GM11168 (cell line): ENCODE measurements at regions not wholly inside any gene's neighbourhood (a gene's known extent, or its start where the extent isn't known, plus 50 kb on each side); places are given as distances from the start of the nearest gene placed in this dataset.

ENCODE experiments used
- in situ Hi-C: fragments of 300-500 bp; cut with MboI; formaldehyde crosslinking; loops from one replicate; pipeline ENCODE4 v1.12.0; 2022; ENCODE audit warnings: low sequenced_read_pairs; ENCODE audit not compliant: unreplicated experiment

- in situ Hi-C loops = no loop called here
These were observed 990.9 kb upstream of the GJE1 start for GRCh38 chr6:141141870-141142269.

GRCh38 chr6:141140905-141141304, 991.8 kb upstream of the GJE1 start:
- in situ Hi-C loops = no loop called here

GRCh38 chr6:141139461-141139860, 993.3 kb upstream of the GJE1 start:
- in situ Hi-C loops = no loop called here

- in situ Hi-C loops = no loop called here
These were observed 998.0 kb upstream of the GJE1 start for GRCh38 chr6:141134723-141135122.

DNA sequence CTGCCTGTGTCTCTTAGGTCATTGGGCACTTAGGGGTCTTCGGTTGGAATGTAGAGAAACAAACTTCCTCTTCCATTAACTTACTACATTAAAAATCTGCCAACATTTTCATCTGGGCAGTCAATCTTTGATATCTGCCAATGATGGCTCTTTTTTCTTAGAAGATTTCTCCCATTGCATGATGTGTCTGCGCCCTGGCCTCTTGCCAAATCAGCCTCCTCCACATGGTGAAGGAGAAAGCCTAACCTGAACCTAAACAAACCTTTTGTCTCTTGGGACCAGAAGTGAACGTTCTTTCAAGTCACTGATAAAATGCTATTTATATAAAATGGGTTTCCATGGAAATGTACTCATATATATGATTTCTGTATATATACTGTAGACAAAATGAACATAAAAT, 998.9 kb upstream of the GJE1 start:
- in situ Hi-C loops = no loop called here

DNA sequence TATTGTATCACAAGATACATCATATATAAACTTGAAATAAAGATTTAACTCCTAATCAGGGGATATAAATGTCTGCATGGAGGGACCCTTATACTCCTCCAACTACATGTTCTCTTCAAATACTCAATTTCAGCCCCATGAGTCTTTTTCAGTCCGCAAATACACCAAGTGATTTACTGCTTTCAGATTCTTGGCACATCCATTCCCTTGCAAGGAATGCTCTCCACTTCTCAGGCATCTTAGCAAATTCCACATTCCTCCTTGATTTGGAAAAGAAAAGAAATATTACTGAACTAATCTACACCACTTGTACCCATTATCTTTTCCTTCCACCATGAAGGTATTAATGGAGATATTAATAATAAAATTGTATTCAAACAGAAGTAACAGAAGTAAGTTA, 999.4 kb upstream of the GJE1 start:
- in situ Hi-C loops = no loop called here

DNA sequence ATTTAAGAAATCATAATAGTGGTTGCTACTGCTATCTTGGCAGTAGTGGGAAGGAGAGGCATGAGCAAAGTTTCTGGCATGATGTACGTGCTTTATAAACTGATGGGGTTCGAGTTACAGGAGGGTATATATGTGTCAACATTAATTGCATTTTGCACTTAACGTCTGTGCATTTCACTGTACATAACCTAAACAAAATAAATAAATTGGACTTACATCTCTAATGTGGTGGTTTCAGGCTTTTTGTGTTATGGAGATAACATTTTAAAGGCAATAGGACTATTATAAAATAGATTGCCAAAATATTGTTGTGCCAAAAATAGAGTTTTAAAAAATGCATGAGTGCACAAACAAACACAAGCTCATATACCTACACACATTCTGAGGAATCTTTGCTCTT, 1001.1 kb upstream of the GJE1 start:
- in situ Hi-C loops = no loop called here

DNA sequence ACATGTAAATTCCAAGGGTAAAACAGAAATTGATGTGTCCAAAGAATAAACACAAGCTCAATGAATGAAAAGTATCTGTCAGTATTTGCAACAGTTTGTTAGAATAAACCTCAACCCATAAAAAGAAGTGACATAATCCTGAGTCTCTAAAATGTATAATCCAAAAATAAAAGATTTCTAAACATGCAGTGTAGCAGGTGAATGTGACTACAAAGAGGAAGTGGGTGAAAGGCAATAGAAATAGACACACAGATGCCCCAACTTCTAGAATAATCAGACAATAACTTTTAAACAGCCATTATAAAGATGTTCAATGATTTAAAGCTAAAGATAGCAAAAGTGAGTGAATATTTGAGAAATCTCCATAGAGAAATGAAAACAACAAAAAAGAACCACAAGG, 1009.2 kb upstream of the GJE1 start:
- in situ Hi-C loops = no loop called here

- in situ Hi-C loops = no loop called here
These were observed 1009.7 kb upstream of the GJE1 start for GRCh38 chr6:141123049-141123448.

DNA sequence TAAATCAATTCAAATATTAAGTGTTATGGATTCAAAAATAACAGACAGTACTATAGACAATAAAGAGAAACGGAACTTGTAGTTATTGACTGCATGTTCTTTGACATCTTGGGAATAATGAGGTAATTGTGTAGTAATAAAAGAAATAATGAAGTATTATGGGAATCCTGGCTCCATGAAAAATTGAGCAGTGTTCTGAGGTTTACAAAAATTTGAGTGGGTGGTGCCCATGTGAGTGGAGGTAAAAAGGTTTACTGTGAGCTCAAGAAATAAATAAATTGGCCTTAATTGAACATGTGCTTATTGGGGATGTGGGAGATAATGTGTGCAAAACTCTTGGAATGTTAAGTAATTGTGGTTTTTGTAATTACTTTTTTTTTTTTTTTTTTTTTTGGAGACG, 1013.7 kb upstream of the GJE1 start:
- in situ Hi-C loops = no loop called here

- in situ Hi-C loops = no loop called here
These were observed 1014.9 kb upstream of the GJE1 start for GRCh38 chr6:141117874-141118273.

GRCh38 chr6:141110481-141110880, 1022.2 kb upstream of the GJE1 start:
- in situ Hi-C loops = no loop called here

DNA sequence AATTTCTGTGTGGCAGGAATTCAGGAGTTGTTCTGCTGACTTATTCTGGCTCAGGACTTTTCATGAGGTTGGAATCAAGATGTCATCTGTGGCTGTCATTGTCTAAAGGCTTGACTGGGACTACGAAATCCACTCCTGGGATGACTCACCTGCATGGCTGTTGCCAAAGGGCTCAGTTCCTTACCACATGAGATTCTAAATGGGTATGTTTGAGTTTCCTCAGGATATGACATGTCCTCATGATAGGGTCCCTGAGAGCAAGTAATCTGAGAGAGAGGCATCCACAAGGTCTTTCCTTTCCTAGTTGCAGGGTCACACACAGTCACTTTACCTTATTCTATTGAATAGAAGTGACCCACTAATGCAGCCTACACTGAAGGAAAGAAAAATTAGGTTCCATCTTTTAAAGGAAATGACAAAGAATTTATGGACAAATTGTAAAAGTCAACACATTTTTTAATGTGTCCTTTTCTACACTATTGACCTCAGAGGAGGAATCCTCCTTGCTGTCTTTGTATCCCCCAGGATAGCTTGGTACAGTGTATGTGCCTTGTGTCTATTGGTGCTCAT, 1025.0 kb upstream of the GJE1 start:
- in situ Hi-C loops = no loop called here

GRCh38 chr6:141105481-141105880, 1027.2 kb upstream of the GJE1 start:
- in situ Hi-C loops = no loop called here

DNA sequence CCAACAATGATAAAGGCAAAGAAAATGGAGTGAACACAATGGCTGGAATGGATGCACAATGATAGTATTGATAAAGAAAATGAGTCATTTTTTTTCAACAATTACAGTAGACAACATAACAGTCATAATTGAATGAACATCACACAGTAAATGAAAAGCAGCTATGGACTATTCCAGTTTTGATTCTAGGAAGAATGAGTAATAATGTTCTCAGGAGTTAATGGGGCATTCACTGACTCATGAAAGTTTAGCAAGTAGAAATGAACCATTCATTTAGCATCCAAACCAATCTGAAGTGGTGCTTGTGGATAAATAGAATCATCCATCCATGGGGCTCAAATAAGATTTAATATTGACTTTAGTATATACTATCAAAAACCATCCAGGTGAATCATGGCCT, 1029.5 kb upstream of the GJE1 start:
- in situ Hi-C loops = no loop called here

DNA sequence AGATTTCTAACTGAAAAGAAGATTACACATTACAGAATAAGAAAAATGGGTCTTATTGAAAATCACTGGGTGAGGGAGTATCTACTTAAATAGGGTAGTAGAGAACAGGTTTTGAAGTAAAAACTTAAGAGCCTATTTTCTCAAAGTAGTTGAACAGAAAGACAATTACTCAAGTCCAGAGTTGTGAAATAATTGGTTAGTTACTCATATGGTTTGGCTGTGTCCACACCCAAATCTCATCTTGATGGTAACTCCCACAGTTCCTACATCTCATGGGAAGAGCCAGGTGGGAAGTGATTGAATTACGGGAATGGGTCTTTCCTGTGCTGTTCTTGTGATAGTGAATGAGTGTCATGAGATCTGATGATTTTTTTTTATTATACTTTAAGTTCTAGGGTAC, 1035.3 kb upstream of the GJE1 start:
- in situ Hi-C loops = no loop called here

- in situ Hi-C loops = no loop called here
These were observed 1037.4 kb upstream of the GJE1 start for GRCh38 chr6:141095308-141095707.

DNA sequence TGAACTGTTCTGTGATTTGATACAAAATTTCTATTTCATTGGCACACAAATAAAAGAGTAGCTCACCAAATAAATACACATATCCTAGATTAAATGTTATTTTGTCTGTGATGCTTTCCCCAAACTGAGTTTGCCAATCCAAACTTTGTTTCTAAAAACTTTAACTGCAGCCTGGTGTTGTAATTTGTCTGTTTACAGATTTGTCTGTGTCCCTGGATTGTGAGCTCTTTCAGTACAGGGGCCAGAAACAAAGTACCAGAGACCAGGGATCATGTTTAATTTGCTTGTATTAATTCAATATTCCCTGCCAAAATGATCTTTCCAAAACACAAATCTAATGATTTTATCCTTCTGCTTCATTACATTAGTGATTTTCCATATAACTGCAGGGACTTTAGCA, 1044.6 kb upstream of the GJE1 start:
- in situ Hi-C loops = no loop called here

GRCh38 chr6:141077355-141078333, 1055.1 kb upstream of the GJE1 start:
- in situ Hi-C loops = no loop called here

- in situ Hi-C loops = no loop called here
These were observed 1075.0 kb upstream of the GJE1 start for GRCh38 chr6:141057761-141058160.

DNA sequence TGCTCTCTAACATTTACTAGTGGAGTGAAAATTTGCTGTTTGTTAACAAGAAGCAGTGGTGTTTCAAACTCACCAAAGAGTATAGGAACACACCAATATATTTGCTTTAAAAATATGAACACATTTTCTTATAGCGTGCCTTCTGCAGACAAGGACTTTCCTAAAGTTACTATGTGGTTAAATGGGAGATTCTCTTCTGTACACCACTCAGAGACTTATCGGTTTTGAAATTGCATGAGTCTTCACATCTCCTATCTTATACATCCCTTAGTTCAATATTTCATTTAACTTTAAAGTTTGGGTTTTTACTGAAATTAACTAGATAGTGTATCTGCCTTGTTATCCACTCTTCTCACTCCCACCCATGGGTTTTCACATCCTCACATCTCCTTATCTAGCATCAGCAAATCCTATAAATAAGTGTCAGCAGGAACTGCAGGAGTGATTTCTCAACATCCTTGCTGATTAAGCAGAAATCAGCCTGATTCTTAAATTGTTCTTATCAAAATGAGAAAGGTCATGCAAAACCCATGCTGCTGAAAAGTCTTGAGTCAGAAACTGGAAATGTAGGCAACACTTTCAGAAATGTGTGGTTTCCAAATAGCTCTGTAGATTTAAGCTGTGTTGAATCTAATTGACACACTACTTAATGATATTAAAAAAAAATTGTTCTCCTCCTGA, 1075.6 kb upstream of the GJE1 start:
- in situ Hi-C loops = no loop called here
